IPS-NIHi7 (cell line): ENCODE measurements at regions not wholly inside any gene's neighbourhood (a gene's known extent, or its start where the extent isn't known, plus 50 kb on each side); places are given as distances from the start of the nearest gene placed in this dataset.
"Not testable (repeated sequence)": the region's sequence is repeated elsewhere in the genome, so short reads cannot be mapped to it uniquely, and the experiment has no call there.

Experiments used
- DNase-seq: peaks from one replicate; pipeline ENCODE4 v3.0.0; 2012; ENCODE audit warnings: mixed read lengths; ENCODE audit errors: extremely low spot score

DNA sequence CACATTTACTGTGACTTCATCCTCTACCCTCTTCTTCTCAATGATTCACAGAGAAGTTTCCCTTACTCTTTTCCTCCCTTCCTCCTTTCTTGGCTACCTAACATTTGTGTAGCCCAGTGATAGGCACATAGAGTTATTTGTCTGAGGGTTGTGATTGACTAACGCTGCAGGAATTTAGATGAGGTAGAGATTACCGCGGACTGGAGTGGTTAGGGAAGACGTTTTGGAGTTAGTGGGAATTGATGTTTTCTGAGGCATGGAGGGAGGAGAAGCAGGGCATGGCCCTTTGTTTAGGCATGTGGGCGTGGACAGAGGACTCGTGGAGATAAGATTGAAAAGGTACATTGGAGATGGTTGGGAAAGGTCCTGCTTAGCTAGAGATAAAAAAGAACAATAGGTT, 246.7 kb downstream of the GPAT3 start:
- peak; percentile 15 for DNase-seq

GRCh38 chr4:83781434-83781833, 245.5 kb downstream of the GPAT3 start:
- DNase-seq, result no peak

DNA sequence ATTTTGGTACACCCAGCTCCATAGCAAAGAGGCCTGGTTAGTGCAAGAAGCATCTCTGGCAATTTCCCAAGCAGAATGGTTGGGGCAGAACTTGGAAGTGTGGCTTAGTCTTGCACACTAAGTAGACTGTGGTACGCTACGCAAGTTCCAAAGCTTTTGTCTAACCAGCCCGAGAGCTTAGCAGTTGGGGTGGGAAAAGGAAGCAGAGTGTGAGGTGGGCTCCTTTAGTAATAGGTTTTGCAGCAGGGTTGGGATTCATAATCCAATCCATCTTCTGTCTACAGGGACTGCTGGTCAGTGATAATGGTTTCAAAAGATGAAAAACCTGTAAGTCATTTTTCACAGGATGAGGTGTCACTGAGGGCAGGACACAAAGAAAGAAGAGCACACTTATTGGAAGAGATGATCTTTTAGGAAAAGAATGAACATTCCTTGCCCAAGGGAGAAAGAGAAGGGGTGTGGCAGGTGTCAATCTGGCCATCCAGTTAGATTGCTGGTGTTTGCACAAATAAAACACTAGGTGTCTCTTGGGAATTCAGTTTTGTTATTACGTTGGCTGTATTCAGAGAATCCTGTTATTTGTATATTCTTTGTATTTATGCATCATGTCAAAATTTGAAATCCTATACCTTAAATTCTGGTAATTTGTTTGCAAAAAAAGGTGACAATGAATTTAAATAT, 244.3 kb downstream of the GPAT3 start:
- no peak for DNase-seq

GRCh38 chr4:83779103-83780052, 243.5 kb downstream of the GPAT3 start:
- no peak for DNase-seq

DNA sequence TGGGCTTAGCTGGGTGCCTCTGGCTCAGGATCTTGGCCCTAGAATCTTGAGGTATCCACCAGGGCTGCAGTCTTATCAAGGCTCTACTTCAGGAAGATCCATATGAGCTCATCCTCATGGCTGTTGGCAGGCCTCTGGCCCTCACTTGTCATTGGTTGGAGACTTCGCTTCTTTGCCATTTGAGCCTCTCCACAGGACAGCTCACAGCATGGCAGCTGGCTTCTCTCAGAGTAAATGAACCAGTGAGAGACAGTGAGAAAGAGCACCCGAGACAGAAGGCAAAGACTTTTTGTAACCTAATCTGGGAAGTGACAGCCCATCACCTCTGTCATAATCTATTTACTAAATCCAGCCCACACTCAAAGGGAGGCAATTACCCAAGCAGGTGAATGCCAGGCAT, 236.8 kb downstream of the GPAT3 start:
- DNase-seq, result no peak

DNA sequence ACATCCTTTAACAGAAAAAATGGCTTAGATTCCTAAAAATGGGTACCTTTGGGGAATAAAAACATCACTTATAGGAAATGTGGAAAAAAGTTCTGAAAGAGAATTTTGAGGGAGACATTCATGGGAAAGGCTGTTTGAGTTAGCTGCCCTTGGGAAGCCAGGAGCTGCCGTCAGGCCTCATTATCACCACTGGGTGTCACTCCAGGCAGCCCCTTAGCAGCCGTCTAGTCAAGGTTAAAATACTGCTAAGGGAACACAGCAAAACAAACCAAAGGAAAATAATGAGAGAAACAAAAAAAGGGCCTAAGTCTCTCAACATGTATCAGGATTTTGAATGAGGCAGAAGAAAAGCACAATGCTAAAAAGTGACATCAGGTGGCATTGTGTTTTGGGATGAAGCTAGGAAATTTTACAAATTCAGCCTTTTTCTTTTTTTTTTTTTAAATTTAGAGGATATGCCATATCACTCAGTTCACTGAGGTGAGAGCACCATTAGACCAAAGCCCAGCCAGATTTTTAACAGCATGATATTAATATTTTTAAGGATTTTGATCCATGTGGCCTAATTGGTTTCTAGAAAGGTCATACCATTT, 235.3 kb downstream of the GPAT3 start:
- DNase-seq, result peak; percentile 85

GRCh38 chr4:83768146-83768545, 232.2 kb downstream of the GPAT3 start:
- no peak for DNase-seq

- DNase-seq, result no peak
Observed at GRCh38 chr4:83767067-83767466, 231.2 kb downstream of the GPAT3 start.

DNA sequence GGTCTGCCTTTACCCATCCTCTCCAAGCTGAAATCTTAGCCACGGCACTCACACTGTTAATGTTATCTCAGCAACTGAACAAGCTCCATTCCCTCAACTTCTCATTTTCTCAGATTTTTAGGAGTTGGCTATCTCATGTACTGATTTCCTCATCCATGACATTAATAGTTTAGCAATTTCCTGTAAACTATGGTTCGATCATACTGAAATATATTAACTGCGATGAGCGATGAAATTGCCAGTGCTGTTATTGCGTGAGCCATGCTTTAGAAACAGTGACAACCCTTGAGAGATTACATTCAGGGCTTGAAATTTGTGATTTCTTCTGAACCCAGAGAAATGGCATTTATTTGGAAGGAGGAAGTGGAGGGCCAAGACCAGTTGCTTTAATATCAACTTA, 223.7 kb downstream of the GPAT3 start:
- DNase-seq, result no peak

DNA sequence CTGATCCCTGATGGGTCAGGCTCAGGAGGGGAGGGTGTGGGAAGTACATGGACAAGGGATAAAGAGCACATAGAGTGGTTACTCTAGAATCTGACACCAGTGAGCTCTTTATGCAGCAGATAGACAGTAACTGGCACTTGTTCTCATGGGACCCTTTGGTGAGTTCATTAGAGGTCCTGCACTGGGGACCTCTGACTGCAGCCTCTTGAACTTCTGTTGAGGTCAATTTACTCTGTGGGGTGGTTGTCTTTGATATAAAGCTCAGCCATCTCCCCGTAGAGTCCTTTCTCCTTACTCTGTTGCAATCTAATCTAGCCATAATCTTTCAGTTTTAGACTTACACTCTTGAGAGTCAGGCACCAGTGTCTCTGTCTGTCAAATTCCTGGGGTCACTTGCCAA, 222.4 kb downstream of the GPAT3 start:
- no peak for DNase-seq

DNA sequence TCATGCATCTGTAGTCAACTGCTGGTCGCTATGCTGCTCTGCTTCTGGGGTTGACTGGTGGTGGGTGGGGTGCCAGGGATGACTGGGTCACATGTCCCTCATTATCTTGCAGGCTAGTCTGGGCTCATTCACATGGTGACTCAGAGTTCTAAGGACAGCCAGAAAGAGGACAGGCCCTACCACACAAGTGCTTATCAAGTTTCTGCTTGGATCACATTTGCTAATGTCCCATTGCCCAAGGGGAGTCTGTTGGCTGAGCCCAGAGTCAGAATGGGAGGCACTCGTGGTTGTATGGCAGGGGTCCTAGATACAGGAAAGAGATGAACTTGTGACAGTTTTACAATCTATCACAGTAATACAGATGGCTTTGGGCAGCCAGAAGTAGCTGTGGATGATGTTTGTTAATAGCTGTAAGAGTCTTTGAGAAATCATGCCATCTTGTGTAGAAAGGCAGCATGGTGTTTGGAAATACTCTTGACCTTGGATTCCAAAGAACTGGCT, 221.3 kb downstream of the GPAT3 start:
- no peak for DNase-seq

DNA sequence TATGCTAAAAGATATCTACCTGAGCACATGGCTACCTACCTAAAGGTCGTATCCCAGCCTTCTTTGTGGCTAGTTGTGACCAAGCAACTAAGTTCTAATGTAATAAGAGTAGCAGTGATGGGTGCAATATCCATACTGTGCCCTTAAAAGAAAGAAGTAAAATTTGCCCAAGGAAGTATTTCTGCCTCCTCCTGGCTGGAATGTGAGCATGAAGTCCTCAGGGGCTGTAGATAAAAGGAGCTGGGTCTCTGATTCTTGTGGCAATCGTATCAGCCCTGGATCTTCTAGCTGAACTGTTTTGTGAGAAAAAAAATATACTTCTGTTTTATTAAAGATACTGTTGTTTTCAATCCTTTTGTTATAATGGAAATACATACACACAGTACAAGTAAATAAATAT, 217.4 kb downstream of the GPAT3 start:
- DNase-seq, result peak; percentile 38

- DNase-seq, result no peak
Observed at GRCh38 chr4:83751336-83751949, 215.5 kb downstream of the GPAT3 start.

- no peak for DNase-seq
Observed at GRCh38 chr4:83748711-83749110, 212.8 kb downstream of the GPAT3 start.

- DNase-seq, result no peak
Observed at GRCh38 chr4:83738895-83739294, 203.0 kb downstream of the GPAT3 start.

DNA sequence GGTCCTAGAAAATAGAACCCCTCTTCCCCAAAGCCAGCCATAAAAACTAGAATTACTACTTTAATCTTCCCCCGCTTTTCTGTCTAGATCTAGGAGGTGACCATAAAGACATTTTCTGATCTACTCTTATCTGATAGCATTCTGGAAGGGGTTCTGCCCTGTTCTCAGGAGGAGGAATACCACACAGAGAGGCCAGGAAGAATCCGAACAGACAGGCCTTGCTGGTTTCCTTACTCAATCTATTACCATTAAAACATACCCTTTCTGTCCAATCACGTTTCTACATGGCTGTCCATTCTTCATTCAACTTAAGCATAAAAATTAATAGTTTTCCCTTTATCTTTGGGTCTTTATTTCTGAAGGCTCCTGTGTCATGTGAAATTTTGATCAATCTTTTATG, 198.7 kb downstream of the GPAT3 start:
- DNase-seq, result no peak

DNA sequence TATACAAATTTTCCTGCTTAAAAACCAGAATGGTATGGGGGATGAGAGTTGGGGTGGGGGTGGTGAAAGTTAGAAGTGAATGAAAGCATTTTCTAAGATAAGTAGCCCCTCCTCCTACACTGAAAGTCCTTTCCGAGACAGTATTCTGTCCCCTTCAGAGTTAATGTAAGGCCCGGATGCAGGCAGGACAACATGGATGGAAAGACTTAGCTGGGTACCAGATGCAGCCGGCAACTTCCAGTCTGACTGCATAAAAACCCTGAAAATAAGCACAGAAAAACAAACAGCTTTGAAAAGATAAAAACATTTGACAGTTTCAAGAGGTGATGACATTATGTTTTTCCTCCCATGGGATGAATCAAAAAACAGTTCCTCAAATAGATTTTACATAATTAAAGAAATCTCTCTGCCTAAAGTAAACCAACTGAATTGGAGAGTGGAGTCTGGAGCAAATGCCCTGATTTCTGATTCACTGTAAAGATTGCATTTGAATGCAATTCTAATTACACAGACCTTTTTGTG, 196.3 kb downstream of the GPAT3 start:
- no peak for DNase-seq

- no peak for DNase-seq
Observed at GRCh38 chr4:83731609-83732008, 195.7 kb downstream of the GPAT3 start.

DNA sequence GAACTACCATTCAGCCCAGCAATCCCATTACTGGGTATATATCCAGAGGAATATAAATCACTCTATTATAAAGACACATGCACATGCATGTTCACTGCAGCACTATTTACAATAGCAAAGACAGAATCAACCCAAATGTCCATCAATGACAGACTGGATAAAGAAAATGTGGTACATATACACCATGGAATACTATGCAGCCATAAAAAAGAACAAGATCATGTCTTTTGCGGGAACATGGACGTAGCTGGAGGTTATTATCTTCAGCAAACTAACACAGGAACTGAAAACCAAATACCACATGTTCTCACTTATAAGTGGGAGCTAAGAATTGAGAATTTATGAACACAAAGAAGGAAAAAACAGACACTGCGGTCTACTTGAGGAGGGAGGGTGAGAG, 195.1 kb downstream of the GPAT3 start:
- not testable (repeated sequence) for DNase-seq

GRCh38 chr4:83728191-83728590, 192.3 kb downstream of the GPAT3 start:
- DNase-seq, result no peak

GRCh38 chr4:83725336-83726085, 189.6 kb downstream of the GPAT3 start:
- no peak for DNase-seq
